ENCODE measurements at regions not wholly inside any gene's neighbourhood (a gene's known extent, or its start where the extent isn't known, plus 50 kb on each side); places are given as distances from the start of the nearest gene placed in this dataset.

- H3K27ac ChIP-seq: no peak overlapping the region
- TF ChIP-seq CTCF (conservative IDR thresholded peaks at IDR 0.05): no peak
- TF ChIP-seq ZFX (IDR thresholded peaks at IDR 0.05): no peak
Measured at GRCh38 chr20:55784036-55784435, 221.3 kb downstream of the CBLN4 start.

- no peak overlapping the region for H3K27ac ChIP-seq
- TF ChIP-seq ZFX (IDR thresholded peaks at IDR 0.05) (no peak), CTCF (conservative IDR thresholded peaks at IDR 0.05) (no peak)
Measured at GRCh38 chr20:55783381-55783780, 221.9 kb downstream of the CBLN4 start.

- TF ChIP-seq CTCF (conservative IDR thresholded peaks at IDR 0.05) (no peak), ZFX (IDR thresholded peaks at IDR 0.05) (no peak)
- H3K27ac ChIP-seq: no peak overlapping the region
Measured at GRCh38 chr20:55782912-55783253, 222.4 kb downstream of the CBLN4 start.

GRCh38 chr20:55782224-55782911, 223.0 kb downstream of the CBLN4 start:
- TF ChIP-seq CTCF (conservative IDR thresholded peaks at IDR 0.05) (no peak), ZFX (IDR thresholded peaks at IDR 0.05) (no peak)
- no peak overlapping the region for H3K27ac ChIP-seq

- no peak overlapping the region for H3K27ac ChIP-seq
- no peak for TF ChIP-seq ZFX (IDR thresholded peaks at IDR 0.05)
- no peak for TF ChIP-seq CTCF (conservative IDR thresholded peaks at IDR 0.05)
Measured at GRCh38 chr20:55778796-55779195, 226.5 kb downstream of the CBLN4 start.

GRCh38 chr20:55777641-55778040, 227.7 kb downstream of the CBLN4 start:
- TF ChIP-seq CTCF (conservative IDR thresholded peaks at IDR 0.05) (no peak), ZFX (IDR thresholded peaks at IDR 0.05) (no peak)
- H3K27ac ChIP-seq: no peak overlapping the region

- no peak for TF ChIP-seq CTCF (conservative IDR thresholded peaks at IDR 0.05)
- TF ChIP-seq ZFX (IDR thresholded peaks at IDR 0.05): no peak
Measured at GRCh38 chr20:55776176-55776575, 229.1 kb downstream of the CBLN4 start.

More at GRCh38 chr20:55776176-55776575, 229.1 kb downstream of the CBLN4 start:
- no peak overlapping the region for H3K27ac ChIP-seq
